K562 (cell line): ENCODE measurements at regions not wholly inside any gene's neighbourhood (a gene's known extent, or its start where the extent isn't known, plus 50 kb on each side); places are given as distances from the start of the nearest gene placed in this dataset.

Experiments used
- ATAC-seq: fragments of 200-7000 bp; cut with Tn5 transposase; 3 replicates; pipeline ENCODE4 v1.9.1; 2020; ENCODE audit warnings: moderate library complexity
- BruUV-seq: library from RNA; stranded (reverse); fragments of 400-500 nt; replicated peaks from 2 replicates; lab custom pipeline; 2021; lab: Mats Ljungman, UMichigan
- CTCF ChIA-PET: fragments of 300-600 bp; formaldehyde crosslinking; extraction: SDS; loops from one replicate; lab custom pipeline; 2021; ENCODE audit warnings: low intra/inter-chr PET ratio; lab: Yijun Ruan, JAX
- POLR2A ChIA-PET: fragments of 300-600, 350-650 bp; sonication (Branson Sonifier 250); formaldehyde crosslinking; extraction: SDS; loops from one replicate; lab custom pipeline; 2021; ENCODE audit warnings: antibody characterized with exemption, inconsistent platforms; lab: Yijun Ruan, JAX
- DNase-seq, 4 experiments: peaks; one replicate each; pipeline versions ENCODE4 v3.0.0 to v3.0.0-alpha.2; 2011 to 2018; ENCODE audit warnings: low spot score in 3 of 4, mixed read lengths in 3 of 4; ENCODE audit errors: extremely low read depth in 1 of 4
- FAIRE-seq: peaks from 2 replicates; lab custom pipeline; 2011; peaks lifted over from hg19 to GRCh38; lab: Jason Lieb, UNC
- H2AFZ ChIP-seq: 2 replicates; pipeline ENCODE4 v1.6.0; 2011; ENCODE audit warnings: low read depth, low read length, control low read depth, inconsistent platforms
- H3K27ac ChIP-seq: fragments of 200-600 bp; 3 replicates; pipeline ENCODE4 v1.8.0; 2011; ENCODE audit warnings: low read depth, mild to moderate bottlenecking, control low read depth, inconsistent platforms, low read length, moderate library complexity, mixed read lengths; ENCODE audit errors: extremely low read depth
- H3K27me3 ChIP-seq, 2 experiments: fragments of 300-600 bp in 1 of 2; 2 replicates in 1 of 2; 3 replicates in 1 of 2; pipeline versions ENCODE4 v1.6.0 to v1.8.0; 2011; ENCODE audit warnings: inconsistent platforms in 2 of 2, low read length in 2 of 2, mild to moderate bottlenecking in 1 of 2, mixed read lengths in 1 of 2, moderate library complexity in 1 of 2; ENCODE audit not compliant: control insufficient read depth in 2 of 2, insufficient read depth in 2 of 2
- H3K36me3 ChIP-seq: fragments of 300-600 bp; 3 replicates; pipeline ENCODE4 v1.8.0; 2011; ENCODE audit warnings: mild to moderate bottlenecking, low read length, inconsistent platforms; ENCODE audit not compliant: control insufficient read depth, insufficient read depth
- H3K4me1 ChIP-seq, 2 experiments: fragments of 200-600 bp in 1 of 2; replicated peaks in 1 of 2; 2 replicates in 1 of 2; 3 replicates in 1 of 2; pipeline versions ENCODE4 v1.5.1 to v1.8.0; 2011; ENCODE audit warnings: inconsistent platforms in 2 of 2, low read length in 2 of 2, mild to moderate bottlenecking in 1 of 2, mixed read lengths in 1 of 2, moderate library complexity in 1 of 2; ENCODE audit not compliant: control insufficient read depth in 2 of 2, insufficient read depth in 2 of 2
- H3K4me2 ChIP-seq: 2 replicates; pipeline ENCODE4 v1.6.1; 2011; ENCODE audit warnings: low read length, control low read depth, inconsistent platforms, mixed read lengths; ENCODE audit not compliant: insufficient read depth
- H3K4me3 ChIP-seq: fragments of 200-600 bp; sonication (generic), shearing (Covaris generic); 2 replicates; pipeline ENCODE4 v1.5.1; 2016; ENCODE audit warnings: control low read depth, inconsistent platforms
- H3K79me2 ChIP-seq: fragments of 200-600 bp; 3 replicates; pipeline ENCODE4 v1.8.0; 2011; ENCODE audit warnings: low read length, inconsistent platforms; ENCODE audit not compliant: control insufficient read depth, insufficient read depth
- H3K9ac ChIP-seq, 2 experiments: 2 replicates each; pipeline versions ENCODE4 v1.6.0 to v1.6.1; 2011; ENCODE audit warnings: low read depth in 2 of 2, low read length in 2 of 2, control low read depth in 1 of 2, inconsistent platforms in 1 of 2, mild to moderate bottlenecking in 1 of 2, mixed read lengths in 1 of 2; ENCODE audit not compliant: insufficient read depth in 1 of 2
- H3K9me1 ChIP-seq: one replicate; pipeline ENCODE4 v1.6.0; 2011; ENCODE audit warnings: inconsistent platforms, mild to moderate bottlenecking, low read length, moderate library complexity; ENCODE audit not compliant: control insufficient read depth, insufficient read depth
- H3K9me3 ChIP-seq: replicated peaks from 2 replicates; pipeline ENCODE4 v1.5.1; 2011; ENCODE audit warnings: low read depth, low read length, inconsistent platforms; ENCODE audit not compliant: control insufficient read depth, insufficient read depth
- H4K20me1 ChIP-seq: replicated peaks from 2 replicates; pipeline ENCODE4 v1.6.1; 2011; ENCODE audit warnings: low read length, inconsistent platforms, mixed read lengths; ENCODE audit not compliant: control insufficient read depth, insufficient read depth
- ARID3B ChIP-seq: fragments of 250-450 bp; sonication (Bioruptor Pico); IDR thresholded peaks from 2 replicates; pipeline ENCODE4 v1.4.0; 2020; ENCODE audit warnings: borderline replicate concordance
- GTF2A2 ChIP-seq: IDR thresholded peaks from 2 replicates; pipeline ENCODE4 v1.6.1; 2016; ENCODE audit warnings: mild to moderate bottlenecking, missing genetic modification characterization, missing compliant biosample characterization
- MGA ChIP-seq: fragments of 450-650 bp; IDR thresholded peaks from 2 replicates; pipeline ENCODE4 v1.6.1; 2016; ENCODE audit warnings: mild to moderate bottlenecking, moderate library complexity
- PTBP1 ChIP-seq: fragments of 200-400 bp; formaldehyde crosslinking; IDR thresholded peaks from 2 replicates; pipeline ENCODE4 v1.6.1; 2017; ENCODE audit warnings: low read depth, low read length
- ZNF444 ChIP-seq: fragments of 250-450 bp; sonication (Bioruptor Pico); IDR thresholded peaks from 2 replicates; pipeline ENCODE4 v1.4.0; 2020; ENCODE audit warnings: mild to moderate bottlenecking, moderate library complexity
- ZNF445 ChIP-seq: fragments of 250-450 bp; sonication (Bioruptor Pico); IDR thresholded peaks from 2 replicates; pipeline ENCODE4 v1.4.0; 2020; ENCODE audit warnings: low read depth, mild to moderate bottlenecking, moderate library complexity
- WGBS: fragments of 100-300 bp; shearing (Covaris generic); methylation state at CpG from one replicate; pipeline ENCODE4 v1.1.6; 2016; ENCODE audit warnings: low coverage, mixed read lengths; ENCODE audit not compliant: insufficient coverage; ENCODE audit errors: missing lambda C conversion rate; 5-methylcytosine and 5-hydroxymethylcytosine counted together
- in situ Hi-C: fragments of 300-500 bp; cut with MboI; formaldehyde crosslinking; loops from 4 replicates; pipeline ENCODE4 v1.15.0; 2018; ENCODE audit warnings: inconsistent platforms, mixed read lengths
- intact Hi-C: fragments of 100-400 bp; cut with micrococcal nuclease; formaldehyde crosslinking; loops from 2 replicates; pipeline ENCODE4 v1.14.2; 2022

- DNase-seq, result no peak
- WGBS, result 2% methylated on average over 4 of the region's 4 CpGs
- Histone ChIP-seq H3K4me1 (no peaks in the 10 kb centered on the region), H3K9me3 (no peaks in the 10 kb centered on the region), H2AFZ (no peak overlapping the region), H3K27me3 (no peaks in the 10 kb centered on the region), H3K79me2 (no peaks in the 10 kb centered on the region), H3K4me3 (no peak overlapping the region), H3K27ac (no peak overlapping the region), H3K4me2 (no peak overlapping the region), H4K20me1 (no peaks in the 10 kb centered on the region), H3K36me3 (no peaks in the 10 kb centered on the region), H3K9ac (no peak overlapping the region), H3K9me1 (no peaks in the 10 kb centered on the region)
- ATAC-seq, result no peak
- in situ Hi-C loops, result no loop called here
- ChIA-PET POLR2A (no interaction called here), CTCF (no interaction called here)
- intact Hi-C loops, result no loop called here
- FAIRE-seq, result no peak
- no TSS peak for BruUV-seq
- no peak for TF ChIP-seq PTBP1
- TF ChIP-seq ZNF445, result no peak
- no peak for TF ChIP-seq GTF2A2 (tag)
- no peak for TF ChIP-seq ARID3B (CRISPR knock-in tag)
- TF ChIP-seq ZNF444 (CRISPR knock-in tag), result no peak
- no peak for TF ChIP-seq MGA
Measured at GRCh38 chr13:73913751-73914518, 220.3 kb downstream of the KLF12 start.
